Left lung (tissue), 4 donors: ENCODE measurements at regions not wholly inside any gene's neighbourhood (a gene's known extent, or its start where the extent isn't known, plus 50 kb on each side); places are given as distances from the start of the nearest gene placed in this dataset.

ENCODE experiments used
- ATAC-seq: fragments of 200-7000 bp; cut with Tn5 transposase; one replicate; pipeline ENCODE4 v1.9.1; 2020; ENCODE audit warnings: moderate library complexity
- DNase-seq, 4 donors: peaks; one replicate each; pipeline ENCODE4 v3.0.0-alpha.2; 2013 to 2020
- H3K27ac ChIP-seq, 2 donors: fragments of 200-600 bp; sonication (generic) in 1 of 2; one replicate each; pipeline versions ENCODE4 v1.5.0 to v1.8.0; 2020 to 2021
- H3K27me3 ChIP-seq, 2 donors: fragments of 200-600 bp; sonication (generic) in 1 of 2; one replicate each; pipeline versions ENCODE4 v1.5.0 to v1.8.0; 2020 to 2021
- H3K36me3 ChIP-seq, 2 donors: fragments of 200-600 bp; sonication (generic) in 1 of 2; one replicate each; pipeline versions ENCODE4 v1.5.0 to v1.8.0; 2020 to 2021
- H3K4me1 ChIP-seq, 2 donors: fragments of 200-600 bp; one replicate each; pipeline ENCODE4 v1.8.0; 2021
- H3K4me3 ChIP-seq, 2 donors: fragments of 200-600 bp; sonication (generic) in 1 of 2; one replicate each; pipeline versions ENCODE4 v1.5.0 to v1.8.0; 2020 to 2021; ENCODE audit warnings: mild to moderate bottlenecking in 1 of 2
- H3K9me3 ChIP-seq, 2 donors: fragments of 200-600 bp; sonication (generic) in 1 of 2; one replicate each; pipeline versions ENCODE4 v1.5.0 to v1.8.0; 2020 to 2021
- CTCF ChIP-seq, 2 donors: fragments of 200-600 bp; sonication (generic) in 1 of 2; IDR thresholded peaks; one replicate each; pipeline versions ENCODE4 v1.5.0 to v1.8.0; 2021; ENCODE audit warnings: antibody characterized with exemption in 2 of 2
- intact Hi-C, 2 donors: fragments of 100-400 bp; cut with DNase I; formaldehyde crosslinking; loops; one replicate each; pipeline versions ENCODE4 v1.11.2 to v1.14.2; 2022
- donor health status: DM: no; HTN: yes; CAD: no.
- donor health status: DM: no; HTN: no; CAD: no.

- peaks cover 0 to 1% of the 10 kb centered on the region in 2 donors for H3K9me3 ChIP-seq
- no peaks in the 10 kb centered on the region for H3K27me3 ChIP-seq
- intact Hi-C loops: no loop called here
- TF ChIP-seq CTCF (IDR thresholded peaks at IDR 0.05): no peak
- no peak overlapping the region for H3K4me3 ChIP-seq
- no peaks in the 10 kb centered on the region for H3K4me1 ChIP-seq
- H3K27ac ChIP-seq: no peak overlapping the region
- ATAC-seq (no peak), DNase-seq (no peak)
- H3K36me3 ChIP-seq: no peaks in the 10 kb centered on the region
Observed at GRCh38 chr1:81225789-81226602, 574.7 kb upstream of the ADGRL2 start.

DNA sequence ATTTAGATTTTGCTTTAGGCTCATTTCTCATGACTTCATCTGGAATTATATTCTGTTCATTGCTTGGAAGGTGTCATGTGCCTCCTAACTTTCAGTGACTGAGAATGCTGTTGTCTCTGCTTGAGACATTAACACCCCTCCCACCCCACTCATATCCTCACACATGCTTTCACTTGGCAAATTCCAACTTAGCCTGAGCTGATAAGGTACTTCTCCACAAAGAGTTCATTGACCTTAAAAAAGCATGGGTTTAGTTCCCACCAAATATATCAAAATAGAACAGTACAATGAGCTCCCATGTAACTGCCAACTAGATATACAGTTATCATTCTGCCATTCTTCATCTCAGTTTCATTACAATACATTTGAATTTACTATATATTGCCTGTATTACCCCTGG lies 576.5 kb upstream of the ADGRL2 start:
- no peak for ATAC-seq
- intact Hi-C loops: no loop called here
- Histone ChIP-seq H3K9me3 (peaks cover 0 to 5% of the 10 kb centered on the region in 2 donors), H3K27me3 (no peaks in the 10 kb centered on the region), H3K4me3 (no peak overlapping the region), H3K4me1 (no peaks in the 10 kb centered on the region), H3K36me3 (no peaks in the 10 kb centered on the region), H3K27ac (no peak overlapping the region)
- no peak for TF ChIP-seq CTCF (IDR thresholded peaks at IDR 0.05)
- DNase-seq: no peak

- ATAC-seq: no peak
Observed at GRCh38 chr1:81221564-81221963, 579.2 kb upstream of the ADGRL2 start.

DNA sequence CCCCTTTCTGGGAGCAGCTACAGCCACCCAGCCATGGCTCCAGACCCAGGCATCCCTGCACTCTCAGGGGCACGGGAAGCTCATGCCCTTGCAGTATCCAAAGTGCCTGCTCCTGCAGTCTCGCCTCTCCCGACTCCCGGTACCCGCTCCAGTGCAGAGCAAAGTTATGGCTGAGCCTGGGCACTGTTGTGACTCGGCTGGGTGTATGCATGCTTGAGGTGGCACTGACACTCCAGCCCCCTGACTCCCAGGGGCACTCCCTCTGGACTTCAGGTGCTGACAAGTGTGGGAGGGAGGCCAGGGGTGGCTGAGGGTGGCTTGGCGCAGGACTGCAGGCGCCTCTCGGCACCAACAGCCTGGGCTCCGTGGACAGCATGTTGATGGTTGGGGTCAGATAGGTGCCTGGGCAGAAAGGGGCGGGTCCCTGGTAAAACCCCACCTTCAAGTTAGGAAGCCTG lies 580.1 kb upstream of the ADGRL2 start:
- no peak for ATAC-seq
- H3K27ac ChIP-seq: no peak overlapping the region
- no peak overlapping the region for H3K4me3 ChIP-seq
- peaks cover 0 to 5% of the 10 kb centered on the region in 2 donors for H3K9me3 ChIP-seq
- no peaks in the 10 kb centered on the region for H3K4me1 ChIP-seq
- TF ChIP-seq CTCF (IDR thresholded peaks at IDR 0.05): no peak
- intact Hi-C loops: no loop called here
- H3K36me3 ChIP-seq: no peaks in the 10 kb centered on the region
- DNase-seq: peak in 1 of 4 donors; percentile 59
- H3K27me3 ChIP-seq: no peaks in the 10 kb centered on the region

More at GRCh38 chr1:81221564-81221963, 579.2 kb upstream of the ADGRL2 start:
- H3K4me1 ChIP-seq: no peaks in the 10 kb centered on the region
- TF ChIP-seq CTCF (IDR thresholded peaks at IDR 0.05): no peak
- no peaks in the 10 kb centered on the region for H3K36me3 ChIP-seq
- intact Hi-C loops: no loop called here
- no peak overlapping the region for H3K4me3 ChIP-seq
- H3K9me3 ChIP-seq: peaks cover 0 to 5% of the 10 kb centered on the region in 2 donors
- H3K27ac ChIP-seq: no peak overlapping the region
- no peaks in the 10 kb centered on the region for H3K27me3 ChIP-seq
- peak in 1 of 4 donors; percentile 41 for DNase-seq

DNA sequence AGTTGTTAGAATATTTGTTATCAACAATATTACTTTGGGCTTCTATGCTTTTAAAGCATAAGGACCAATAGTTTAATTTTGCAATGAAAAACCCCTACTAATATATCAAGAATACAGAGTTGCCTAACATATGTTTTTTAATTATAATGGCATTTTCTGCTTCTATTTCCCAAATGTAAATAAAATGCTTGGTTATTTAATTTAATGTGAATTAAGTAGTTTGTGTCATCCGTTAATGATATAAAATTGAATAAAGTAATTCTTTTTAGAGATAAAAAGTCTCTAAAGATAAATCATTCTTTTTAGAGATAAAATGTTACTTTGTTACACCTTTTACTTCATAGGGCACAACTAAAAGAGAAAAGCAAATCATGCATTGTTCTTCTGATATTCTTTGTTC lies 583.7 kb upstream of the ADGRL2 start:
- Histone ChIP-seq H3K4me3 (no peak overlapping the region), H3K27ac (no peak overlapping the region), H3K36me3 (no peaks in the 10 kb centered on the region), H3K27me3 (no peaks in the 10 kb centered on the region), H3K4me1 (no peaks in the 10 kb centered on the region), H3K9me3 (peaks cover 0 to 5% of the 10 kb centered on the region in 2 donors)
- TF ChIP-seq CTCF (IDR thresholded peaks at IDR 0.05): no peak
- intact Hi-C loops: no loop called here
- ATAC-seq (no peak), DNase-seq (no peak)
